Thyroid gland (tissue), 4 donors: ENCODE measurements at regions not wholly inside any gene's neighbourhood (a gene's known extent, or its start where the extent isn't known, plus 50 kb on each side); places are given as distances from the start of the nearest gene placed in this dataset.

ENCODE experiments used
- CTCF ChIP-seq, 6 experiments: fragments of 200-600 bp in 3 of 6; fragments of 450-650 bp in 3 of 6; sonication (generic) in 3 of 6; IDR thresholded peaks; one replicate each; pipeline ENCODE4 v1.5.1; 2016 to 2019; ENCODE audit warnings: antibody characterized with exemption in 6 of 6, mild to moderate bottlenecking in 2 of 6, inconsistent platforms in 1 of 6, moderate library complexity in 1 of 6
- POLR2A ChIP-seq, 2 donors: fragments of 450-650 bp; IDR thresholded peaks; one replicate each; pipeline ENCODE4 v1.6.1; 2017; ENCODE audit warnings: antibody characterized with exemption in 2 of 2, mild to moderate bottlenecking in 2 of 2, moderate library complexity in 1 of 2

GRCh38 chr6:80435457-80435856, 329.0 kb downstream of the BCKDHB start:
- TF ChIP-seq CTCF (IDR thresholded peaks at IDR 0.05) (no peak), POLR2A (IDR thresholded peaks at IDR 0.05) (no peak)
